GM18507 (cell line): ENCODE measurements at regions not wholly inside any gene's neighbourhood (a gene's known extent, or its start where the extent isn't known, plus 50 kb on each side); places are given as distances from the start of the nearest gene placed in this dataset.

Experiments used
- DNase-seq: peaks from one replicate; pipeline ENCODE4 v3.0.0; 2011; ENCODE audit warnings: low read depth; ENCODE audit not compliant: insufficient read length; ENCODE audit errors: extremely low spot score
- FAIRE-seq: peaks from 2 replicates; lab custom pipeline; 2011; peaks lifted over from hg19 to GRCh38; lab: Jason Lieb, UNC

DNA sequence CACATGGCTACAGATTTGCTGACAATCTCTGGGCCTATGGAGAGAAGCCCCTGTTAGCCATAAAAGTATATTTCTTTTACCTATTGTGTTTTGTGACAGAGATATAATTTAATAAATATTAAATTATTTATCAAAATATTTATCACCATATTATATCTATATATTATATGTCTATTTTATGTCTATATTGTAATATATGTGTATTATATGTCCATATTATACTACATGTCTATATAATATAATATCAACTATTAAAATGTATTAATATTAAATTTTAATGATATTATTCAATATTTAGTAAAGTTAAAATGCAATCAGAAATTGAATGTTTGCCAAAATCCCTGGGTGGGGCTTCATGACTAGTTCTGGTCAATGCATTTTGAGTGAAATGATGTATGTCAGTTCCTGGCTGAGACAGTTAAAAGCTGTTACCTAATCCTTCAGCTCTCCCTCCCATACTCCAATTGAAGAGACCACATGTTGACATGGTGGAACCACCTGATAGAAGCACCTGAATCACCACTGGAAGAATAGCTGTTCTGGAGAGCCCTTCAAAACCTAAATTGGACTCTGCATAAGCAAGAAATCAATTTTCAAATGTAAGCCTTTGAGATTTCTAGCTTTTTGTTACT is 357.3 kb upstream of the DDHD1 start:
- no peak for FAIRE-seq

DNA sequence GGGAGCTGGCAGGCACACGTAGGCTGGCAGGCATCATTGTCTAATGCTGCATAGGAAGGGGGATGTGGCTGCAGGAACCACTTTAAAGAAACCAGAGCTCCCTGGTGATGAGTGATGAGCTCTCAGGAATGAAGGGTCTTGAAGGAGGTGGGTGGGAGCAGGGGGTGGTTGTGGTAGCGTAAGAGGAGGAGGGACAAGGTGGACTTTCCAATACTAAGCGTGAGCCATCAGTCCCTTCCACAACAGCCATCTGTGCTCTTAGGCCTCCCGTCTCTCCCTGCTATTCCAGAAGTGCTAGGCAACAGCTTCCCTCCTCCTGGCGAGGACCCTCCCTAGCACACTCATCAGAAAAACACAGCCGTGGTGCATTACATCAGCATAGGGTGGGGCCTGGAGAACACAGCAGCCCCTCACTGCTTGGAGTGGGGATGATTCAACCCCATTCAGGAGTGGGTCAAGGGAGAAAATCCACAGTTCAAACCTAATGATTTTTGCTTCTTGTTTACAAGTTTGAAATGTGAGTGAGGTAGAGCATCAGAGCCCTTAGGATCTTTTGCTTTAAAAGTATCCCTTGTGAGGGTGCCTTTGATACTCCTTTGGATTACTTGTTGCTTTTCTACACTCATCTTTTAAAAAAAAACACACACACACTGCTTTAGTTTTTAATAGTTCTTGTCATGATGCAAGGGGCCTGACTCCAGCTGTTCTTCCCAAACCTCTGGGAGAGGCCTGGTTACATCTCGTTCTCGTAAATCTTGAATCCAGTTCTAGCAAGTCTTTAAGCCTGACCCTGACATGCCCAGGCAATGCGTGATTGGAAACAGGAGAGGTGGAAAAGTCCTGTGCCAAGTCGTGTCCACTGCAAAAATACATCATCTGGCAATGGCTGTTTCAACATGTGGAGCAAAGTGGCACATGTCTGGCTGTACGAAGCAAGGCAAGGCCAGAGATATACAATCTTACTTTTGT is 356.4 kb upstream of the DDHD1 start:
- no peak for DNase-seq
- FAIRE-seq: no peak

More for the DNA sequence above, 357.3 kb upstream of the DDHD1 start:
- DNase-seq: no peak

DNA sequence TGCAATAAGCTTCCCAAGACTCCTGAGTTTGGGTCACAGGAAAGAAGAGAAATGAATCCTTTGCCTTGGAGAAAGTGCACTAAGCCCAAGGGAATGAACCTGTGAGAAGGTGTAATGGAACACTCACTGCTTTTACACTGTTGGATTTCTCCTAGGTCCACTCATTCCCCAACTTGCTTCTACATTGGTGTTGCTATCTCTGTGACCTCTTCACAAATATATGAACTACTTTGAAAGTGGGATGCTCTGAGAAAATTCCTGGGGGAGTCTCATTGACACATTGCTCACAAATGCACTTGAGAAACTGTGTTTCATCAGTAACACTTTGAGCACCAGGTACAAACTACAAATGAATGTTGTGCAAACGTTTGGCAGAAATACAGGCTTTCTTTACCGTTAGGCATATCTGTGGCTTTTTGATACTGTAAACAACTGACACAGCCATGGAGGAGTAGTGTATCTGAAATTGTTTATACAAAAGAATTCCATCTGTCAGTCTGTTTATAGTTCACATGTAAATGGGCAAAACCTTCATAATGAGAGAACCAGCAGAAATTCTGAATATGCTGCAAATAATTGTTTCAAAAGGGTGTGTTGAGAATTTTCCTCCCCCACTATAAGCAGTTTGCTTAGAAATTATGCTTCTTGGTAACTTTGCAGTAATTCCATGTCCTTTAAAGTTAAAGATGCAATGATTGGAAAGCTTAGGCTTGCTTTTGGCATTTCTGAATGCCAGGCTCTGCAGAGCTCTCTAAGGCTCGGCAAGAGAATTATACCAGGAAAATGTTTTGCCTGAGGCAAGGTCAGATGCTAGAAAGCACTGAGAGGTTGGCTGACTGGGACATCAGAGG is 348.5 kb upstream of the DDHD1 start:
- DNase-seq: no peak
- FAIRE-seq: no peak

DNA sequence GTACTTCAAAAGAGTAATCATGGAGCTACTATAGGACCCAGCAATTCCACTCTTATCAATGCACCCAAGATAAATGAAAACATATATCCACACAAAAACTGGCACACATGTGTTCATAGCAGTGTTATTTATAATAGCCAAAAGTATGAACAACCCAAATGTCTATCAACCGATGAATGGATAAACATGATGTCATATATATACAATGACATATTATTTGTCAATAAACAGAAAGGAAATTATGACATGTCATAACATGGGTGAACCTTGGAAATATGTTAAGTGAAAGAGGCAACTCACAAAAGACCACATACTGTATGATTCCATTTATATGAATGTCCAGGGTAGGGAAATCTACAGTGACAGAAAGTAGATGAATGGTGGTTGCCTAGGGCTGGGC is 347.1 kb upstream of the DDHD1 start:
- FAIRE-seq (no peak), DNase-seq (no peak)

DNA sequence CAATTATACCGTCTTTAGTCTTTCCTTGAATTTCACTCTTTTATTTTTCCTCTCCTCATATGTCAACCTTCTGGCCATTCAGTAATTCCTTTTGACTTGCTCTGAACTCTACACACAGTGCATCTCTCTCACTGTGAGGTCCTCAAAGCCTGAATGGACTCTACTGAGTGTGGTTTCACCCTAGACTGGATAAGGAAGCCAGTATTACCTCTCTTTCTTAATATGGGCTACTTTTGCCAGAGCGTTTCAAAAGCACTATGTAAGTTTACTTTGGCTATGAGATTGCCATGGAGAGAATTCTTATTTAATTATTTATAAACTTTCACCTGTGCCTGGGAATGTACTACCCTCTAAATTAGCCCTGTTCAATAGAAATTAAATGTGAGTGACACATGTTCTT is 343.5 kb upstream of the DDHD1 start:
- FAIRE-seq: no peak

DNA sequence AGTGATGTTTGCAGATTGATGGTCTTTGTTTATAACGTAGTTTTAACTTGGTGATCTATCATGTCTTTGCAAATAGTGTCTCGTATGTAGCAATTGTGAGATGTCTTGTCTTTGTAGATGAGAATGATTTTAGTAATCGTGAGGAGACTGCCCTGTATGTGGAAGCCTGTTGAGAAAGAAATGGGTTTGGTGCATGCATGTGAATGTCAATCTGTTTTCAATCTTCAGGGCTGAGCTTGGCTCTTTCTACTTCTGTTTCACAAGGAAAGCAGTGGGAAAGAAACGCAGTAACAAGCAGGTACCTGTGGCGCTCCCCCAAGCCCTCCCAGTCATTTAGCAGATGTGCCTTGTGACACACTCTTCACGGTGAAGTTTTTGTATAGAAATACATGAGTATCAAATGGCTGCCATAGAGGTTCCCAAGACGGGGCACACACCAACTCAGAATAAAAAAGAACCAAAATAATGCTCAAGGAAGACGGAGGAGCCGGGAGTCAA is 342.8 kb upstream of the DDHD1 start:
- FAIRE-seq (no peak), DNase-seq (no peak)

More for the DNA sequence above, 343.5 kb upstream of the DDHD1 start:
- DNase-seq: no peak

DNA sequence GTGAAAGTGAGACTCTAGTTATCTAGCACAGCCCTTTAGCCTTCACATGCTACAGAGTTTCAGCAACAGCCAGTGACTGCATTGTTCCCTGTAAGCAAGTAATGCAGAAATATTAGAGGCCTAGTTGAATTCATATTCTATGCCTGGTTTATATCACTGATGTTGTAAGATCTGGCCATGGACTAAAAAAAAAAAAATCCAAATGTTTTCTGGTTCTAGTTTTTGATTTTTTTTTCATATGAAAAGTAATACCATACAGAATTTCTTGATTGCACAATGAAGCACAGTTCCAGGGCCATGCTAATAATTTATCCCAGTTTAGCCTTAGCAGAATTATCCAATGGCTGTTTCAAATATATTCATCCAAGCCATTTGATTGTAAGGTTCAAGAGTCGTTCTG is 341.5 kb upstream of the DDHD1 start:
- no peak for DNase-seq
- no peak for FAIRE-seq

DNA sequence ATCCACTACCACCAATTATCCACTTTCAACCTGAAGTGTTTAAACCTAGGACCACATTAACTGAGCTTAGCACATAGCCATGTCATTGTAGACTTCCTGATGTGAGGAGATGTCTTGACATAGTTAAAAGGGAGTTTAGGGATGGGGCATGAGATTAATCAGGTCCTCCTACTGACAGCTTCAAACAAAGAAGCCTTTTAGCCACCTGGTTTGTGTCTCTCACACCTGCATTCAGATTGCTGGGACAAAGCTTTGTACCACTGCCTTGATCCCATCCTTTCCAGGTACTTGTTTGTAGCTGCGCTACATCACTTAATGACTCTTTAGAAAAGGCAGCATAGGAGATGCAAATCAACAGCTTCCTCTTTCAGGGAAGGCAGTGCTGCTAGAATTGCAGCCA is 340.7 kb upstream of the DDHD1 start:
- no peak for DNase-seq
- no peak for FAIRE-seq

DNA sequence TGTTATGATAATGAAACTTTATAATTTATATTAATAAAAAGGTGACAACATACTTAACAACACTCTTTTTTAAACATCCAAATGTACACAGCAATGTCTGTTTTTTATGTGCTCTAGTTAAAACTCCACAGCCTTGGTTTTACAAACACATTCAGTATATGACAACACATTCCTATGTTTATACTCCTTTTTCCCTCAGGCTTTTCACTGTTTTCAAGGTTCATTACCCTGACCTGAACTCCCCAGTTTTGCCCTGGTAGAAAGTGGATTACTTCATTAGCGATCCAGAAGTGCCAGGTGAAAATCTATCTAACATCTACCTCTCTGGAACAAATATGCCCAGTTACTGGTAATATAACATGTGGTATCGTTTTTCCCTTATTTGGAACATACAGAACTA is 340.2 kb upstream of the DDHD1 start:
- no peak for FAIRE-seq
- no peak for DNase-seq

DNA sequence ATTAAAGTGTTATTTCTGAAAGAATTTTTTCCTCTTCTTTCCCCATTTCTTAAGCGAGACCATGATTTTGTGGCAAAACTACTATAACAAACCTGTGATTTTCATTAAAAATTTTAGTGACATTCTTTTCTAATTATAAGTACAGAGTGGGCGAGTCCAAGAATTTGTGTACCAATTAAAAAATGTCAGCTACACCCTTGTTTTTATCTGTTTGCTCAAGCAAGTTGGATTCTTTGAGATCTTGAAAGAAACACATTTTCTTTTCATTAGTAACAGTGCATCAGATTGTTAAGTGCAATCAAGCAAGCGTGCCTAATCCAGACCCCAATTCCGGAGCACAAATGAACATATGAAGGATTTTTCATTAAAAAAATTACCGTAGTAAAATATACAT is 338.8 kb upstream of the DDHD1 start:
- FAIRE-seq (no peak), DNase-seq (no peak)

DNA sequence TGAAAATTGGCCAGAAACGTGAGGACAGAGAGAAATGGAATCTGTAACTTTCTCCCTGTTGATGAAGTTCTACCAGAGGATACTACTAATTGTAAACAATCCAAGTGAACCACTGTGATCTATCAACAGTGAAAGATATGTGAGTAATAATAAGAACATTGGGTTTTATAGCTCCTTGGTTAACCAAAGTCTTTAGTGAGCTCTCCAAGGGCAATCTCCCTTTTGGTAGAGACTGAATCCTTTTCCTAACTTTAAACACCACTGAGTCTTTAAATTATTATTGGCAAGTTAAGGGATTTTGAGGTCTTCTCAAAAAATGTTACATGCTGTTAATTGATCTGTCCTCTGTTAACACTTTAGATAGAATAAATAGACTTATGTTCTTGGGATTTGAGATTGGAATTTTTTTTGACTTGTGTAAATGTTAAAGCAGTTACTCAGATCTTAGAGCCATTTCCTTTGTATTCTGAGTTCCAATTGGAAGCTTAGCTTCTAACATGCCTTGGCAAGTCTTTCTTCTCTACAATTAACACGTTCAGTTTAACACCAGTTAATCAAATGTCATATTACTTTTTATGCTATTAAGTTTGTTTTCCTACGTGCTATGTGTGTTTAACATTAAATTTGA is 338.2 kb upstream of the DDHD1 start:
- FAIRE-seq (no peak), DNase-seq (no peak)

DNA sequence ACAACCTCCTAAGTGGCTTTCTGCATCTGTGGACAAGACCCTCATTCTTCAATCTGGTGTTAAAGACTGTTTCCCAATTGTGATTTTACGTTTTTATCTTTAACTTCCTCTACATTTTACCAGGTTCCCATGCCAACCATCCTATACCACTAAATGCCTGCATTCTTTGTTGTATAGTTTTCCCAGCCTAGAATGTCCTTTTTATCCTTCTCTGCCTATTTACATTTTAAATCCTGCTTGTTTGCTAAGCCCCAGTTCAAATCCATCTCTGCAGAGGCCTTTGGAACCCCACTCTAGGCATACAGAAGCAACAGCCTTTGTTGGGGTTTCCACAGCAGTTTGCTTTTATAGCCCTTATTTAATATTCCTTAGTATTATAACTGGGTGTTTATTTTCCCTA is 325.1 kb upstream of the DDHD1 start:
- FAIRE-seq: no peak
- no peak for DNase-seq

DNA sequence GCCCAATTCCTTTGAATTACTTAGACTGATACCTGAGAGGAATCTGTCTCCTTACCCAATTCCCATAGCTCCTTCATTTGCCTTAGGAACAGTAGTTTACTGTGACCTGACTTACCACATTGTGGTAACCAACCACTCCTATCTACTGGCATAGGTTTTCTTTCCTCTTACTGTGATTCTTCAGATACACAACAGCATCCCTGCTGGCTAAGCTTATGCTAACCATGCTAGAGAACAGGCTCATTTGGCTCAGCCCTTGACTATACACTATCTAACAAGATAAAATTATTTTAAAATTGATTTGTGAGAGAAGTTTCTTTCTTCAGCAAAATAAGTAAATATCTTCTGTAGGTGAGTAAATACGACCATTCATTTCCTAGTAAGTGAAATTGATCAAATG is 320.4 kb upstream of the DDHD1 start:
- DNase-seq: no peak
- no peak for FAIRE-seq

DNA sequence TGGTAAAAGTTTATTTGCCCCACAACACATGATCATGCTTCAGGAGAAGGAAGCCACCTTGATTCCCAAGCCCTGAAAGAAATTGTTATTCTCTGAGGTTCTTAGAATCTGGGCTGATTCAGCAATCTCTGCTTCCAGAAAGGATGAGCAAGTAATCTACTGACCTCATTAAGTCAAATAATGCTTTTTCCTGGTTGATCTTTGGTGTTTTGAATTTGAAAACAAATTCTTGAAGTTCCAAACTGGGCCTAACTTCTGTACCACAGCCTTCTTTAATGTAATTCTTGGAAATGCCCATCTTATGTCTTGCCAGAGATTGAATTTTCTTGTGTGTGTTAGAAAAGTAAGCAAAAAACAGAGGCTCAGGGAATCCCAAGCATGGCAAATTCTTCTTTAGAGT is 319.2 kb upstream of the DDHD1 start:
- DNase-seq (no peak), FAIRE-seq (no peak)

DNA sequence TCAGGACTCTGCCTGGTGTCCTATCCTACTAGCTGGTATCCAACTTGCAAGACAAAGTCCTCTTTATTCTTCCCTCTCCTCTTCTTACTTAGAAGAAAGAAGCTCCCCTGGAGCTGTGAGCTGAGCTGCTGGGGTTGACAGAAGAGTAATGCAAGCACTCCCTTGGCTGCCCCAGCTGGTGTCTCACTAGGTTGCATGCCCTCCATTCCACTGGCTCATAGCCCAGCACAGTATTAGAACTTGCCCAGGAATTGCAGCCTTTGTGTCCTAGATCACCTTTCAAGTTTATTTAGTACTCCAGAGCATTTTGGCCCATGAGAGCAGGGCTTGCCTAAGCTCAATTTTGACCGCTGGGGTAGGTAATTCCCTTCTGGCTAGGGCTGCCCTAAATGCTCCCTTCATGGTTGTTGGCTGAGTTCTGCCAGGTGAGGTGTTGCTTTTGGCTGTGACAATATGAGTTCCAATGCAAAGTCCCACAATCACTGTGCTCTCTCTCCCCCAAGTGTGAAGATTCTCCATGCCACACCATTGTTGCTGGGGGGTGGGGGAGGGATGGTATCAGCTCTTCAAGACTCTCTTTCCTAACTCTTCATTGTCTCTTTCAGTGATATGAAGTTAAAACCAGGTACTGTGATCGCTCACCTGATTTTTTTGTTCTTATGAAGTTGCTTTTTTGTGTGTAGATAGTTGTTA is 317.4 kb upstream of the DDHD1 start:
- no peak for FAIRE-seq
- DNase-seq: no peak

DNA sequence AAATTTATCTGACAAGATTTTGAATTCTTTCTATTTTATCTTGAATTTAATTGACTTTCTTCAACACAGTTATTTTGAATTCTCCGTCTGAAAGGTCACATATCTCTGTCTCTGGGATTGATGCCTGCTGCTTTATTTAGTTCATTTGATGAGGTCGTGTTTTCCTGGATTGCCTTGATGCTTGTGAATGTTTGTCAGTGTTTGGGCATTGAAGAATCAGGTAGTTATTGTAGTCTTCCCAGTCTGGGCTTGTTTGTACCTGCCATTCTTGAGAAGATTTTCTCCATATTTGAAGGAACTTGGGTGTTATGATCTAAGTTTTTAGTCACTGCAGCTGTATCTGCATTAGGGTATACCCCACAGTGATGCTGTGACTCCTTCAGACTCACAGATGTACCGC is 315.8 kb upstream of the DDHD1 start:
- no peak for FAIRE-seq
- DNase-seq: no peak

DNA sequence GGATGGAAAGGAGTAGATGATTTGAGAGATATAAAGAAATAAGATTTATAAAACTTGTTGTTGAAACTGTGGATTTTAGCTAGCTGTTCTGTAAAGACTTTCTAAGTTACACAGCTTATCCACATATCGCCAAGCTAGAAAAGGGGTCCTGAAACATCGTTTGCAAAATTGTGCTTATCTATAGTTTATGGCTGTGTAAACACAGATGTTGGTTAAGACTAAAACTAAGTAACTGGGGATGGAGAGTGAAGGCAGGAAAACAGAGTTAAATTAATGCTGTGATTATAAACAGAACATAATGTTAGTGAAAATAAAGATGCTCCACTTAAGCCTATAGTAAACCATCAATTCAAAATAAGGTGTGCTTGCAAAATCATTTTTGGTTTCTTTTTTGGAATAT is 311.3 kb upstream of the DDHD1 start:
- DNase-seq (no peak), FAIRE-seq (no peak)

DNA sequence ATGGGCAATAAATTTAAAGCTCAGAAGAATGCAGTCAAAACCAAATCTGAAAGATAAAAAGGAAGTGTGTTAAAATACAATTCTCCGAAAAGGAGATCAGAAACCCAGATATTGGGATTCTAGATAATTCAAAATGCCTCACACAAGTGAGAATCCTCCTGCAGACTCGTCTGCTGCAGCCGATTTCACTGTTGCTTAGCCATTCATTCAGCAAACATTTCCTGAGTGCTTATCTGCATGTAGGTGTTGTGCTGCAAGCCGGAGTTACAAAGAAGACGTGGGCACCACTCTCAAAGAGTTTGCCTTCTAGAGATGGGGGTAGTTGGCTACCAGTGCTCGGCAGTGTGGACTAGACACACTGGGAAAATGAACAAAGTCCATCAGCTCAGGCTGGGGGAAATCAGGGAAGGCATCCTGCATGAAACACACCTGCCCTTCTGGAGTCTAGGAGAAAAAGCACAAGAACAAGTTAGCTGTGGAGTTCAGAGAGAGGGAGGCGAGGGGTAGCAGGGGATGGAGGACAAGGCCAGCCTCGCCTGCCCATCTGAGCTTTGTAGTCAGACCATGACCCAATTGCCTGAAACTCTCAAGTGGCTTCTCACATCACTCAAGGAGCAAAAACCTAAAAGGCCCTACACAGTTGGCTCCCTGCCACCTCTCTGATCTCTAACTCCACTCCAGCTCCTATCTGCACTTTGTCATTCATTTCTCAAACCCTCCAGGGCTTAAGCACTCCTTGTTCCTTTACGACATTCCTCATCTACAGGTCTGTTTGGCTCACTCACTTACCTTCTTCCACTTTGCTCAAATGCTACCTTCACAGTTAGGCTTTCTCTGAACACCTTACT is 310.0 kb upstream of the DDHD1 start:
- FAIRE-seq: no peak

More for the DNA sequence above, 310.0 kb upstream of the DDHD1 start:
- DNase-seq: no peak
